Left lung (tissue), 4 donors: ENCODE measurements at regions not wholly inside any gene's neighbourhood (a gene's known extent, or its start where the extent isn't known, plus 50 kb on each side); places are given as distances from the start of the nearest gene placed in this dataset.

Experiments
- ATAC-seq: fragments of 200-7000 bp; cut with Tn5 transposase; one replicate; pipeline ENCODE4 v1.9.1; 2020; ENCODE audit warnings: moderate library complexity
- DNase-seq, 4 donors: peaks; one replicate each; pipeline ENCODE4 v3.0.0-alpha.2; 2013 to 2020
- H3K27ac ChIP-seq, 2 donors: fragments of 200-600 bp; sonication (generic) in 1 of 2; one replicate each; pipeline versions ENCODE4 v1.5.0 to v1.8.0; 2020 to 2021
- H3K27me3 ChIP-seq, 2 donors: fragments of 200-600 bp; sonication (generic) in 1 of 2; one replicate each; pipeline versions ENCODE4 v1.5.0 to v1.8.0; 2020 to 2021
- H3K36me3 ChIP-seq, 2 donors: fragments of 200-600 bp; sonication (generic) in 1 of 2; one replicate each; pipeline versions ENCODE4 v1.5.0 to v1.8.0; 2020 to 2021
- H3K4me1 ChIP-seq, 2 donors: fragments of 200-600 bp; one replicate each; pipeline ENCODE4 v1.8.0; 2021
- H3K4me3 ChIP-seq, 2 donors: fragments of 200-600 bp; sonication (generic) in 1 of 2; one replicate each; pipeline versions ENCODE4 v1.5.0 to v1.8.0; 2020 to 2021; ENCODE audit warnings: mild to moderate bottlenecking in 1 of 2
- H3K9me3 ChIP-seq, 2 donors: fragments of 200-600 bp; sonication (generic) in 1 of 2; one replicate each; pipeline versions ENCODE4 v1.5.0 to v1.8.0; 2020 to 2021
- intact Hi-C, 2 donors: fragments of 100-400 bp; cut with DNase I; formaldehyde crosslinking; loops; one replicate each; pipeline versions ENCODE4 v1.11.2 to v1.14.2; 2022
- TF ChIP-seq, protein P1 (sequence below), 2 donors: fragments of 200-600 bp; sonication (generic) in 1 of 2; IDR thresholded peaks; one replicate each; pipeline versions ENCODE4 v1.5.0 to v1.8.0; 2021; ENCODE audit warnings: antibody characterized with exemption in 2 of 2
- donor health status: DM: no; HTN: yes; CAD: no.
- donor health status: DM: no; HTN: no; CAD: no.

DNA sequence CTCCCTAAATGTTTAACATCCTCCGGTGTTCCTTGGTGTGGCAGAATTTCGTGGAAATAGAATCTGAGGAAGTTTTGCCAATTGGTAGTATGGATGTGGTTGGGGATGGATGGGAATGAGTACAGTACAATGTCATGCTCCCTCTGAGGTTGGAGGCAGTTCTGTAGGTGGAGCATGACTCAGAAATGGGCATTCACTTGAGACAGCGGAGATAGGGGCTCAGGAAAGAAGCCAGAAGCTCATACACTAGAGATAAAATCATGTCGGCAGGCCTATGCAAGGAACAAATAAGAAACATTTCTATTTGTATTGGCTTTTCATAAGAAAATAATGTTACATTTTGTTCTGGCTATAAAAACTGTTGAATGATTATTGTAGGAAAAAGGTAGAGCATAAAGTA is 196.0 kb downstream of the URB2 start:
- no peaks in the 10 kb centered on the region for H3K4me1 ChIP-seq
- intact Hi-C loops, result no loop called here
- ATAC-seq (no peak), DNase-seq (no peak)
- TF ChIP-seq, protein P1, sequence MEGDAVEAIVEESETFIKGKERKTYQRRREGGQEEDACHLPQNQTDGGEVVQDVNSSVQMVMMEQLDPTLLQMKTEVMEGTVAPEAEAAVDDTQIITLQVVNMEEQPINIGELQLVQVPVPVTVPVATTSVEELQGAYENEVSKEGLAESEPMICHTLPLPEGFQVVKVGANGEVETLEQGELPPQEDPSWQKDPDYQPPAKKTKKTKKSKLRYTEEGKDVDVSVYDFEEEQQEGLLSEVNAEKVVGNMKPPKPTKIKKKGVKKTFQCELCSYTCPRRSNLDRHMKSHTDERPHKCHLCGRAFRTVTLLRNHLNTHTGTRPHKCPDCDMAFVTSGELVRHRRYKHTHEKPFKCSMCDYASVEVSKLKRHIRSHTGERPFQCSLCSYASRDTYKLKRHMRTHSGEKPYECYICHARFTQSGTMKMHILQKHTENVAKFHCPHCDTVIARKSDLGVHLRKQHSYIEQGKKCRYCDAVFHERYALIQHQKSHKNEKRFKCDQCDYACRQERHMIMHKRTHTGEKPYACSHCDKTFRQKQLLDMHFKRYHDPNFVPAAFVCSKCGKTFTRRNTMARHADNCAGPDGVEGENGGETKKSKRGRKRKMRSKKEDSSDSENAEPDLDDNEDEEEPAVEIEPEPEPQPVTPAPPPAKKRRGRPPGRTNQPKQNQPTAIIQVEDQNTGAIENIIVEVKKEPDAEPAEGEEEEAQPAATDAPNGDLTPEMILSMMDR (IDR thresholded peaks at IDR 0.05), result no peak
- H3K27me3 ChIP-seq, result peaks cover 0 to 7% of the 10 kb centered on the region in 2 donors
- H3K27ac ChIP-seq, result no peak overlapping the region
- no peaks in the 10 kb centered on the region for H3K9me3 ChIP-seq
- no peaks in the 10 kb centered on the region for H3K36me3 ChIP-seq
- H3K4me3 ChIP-seq, result no peak overlapping the region

DNA sequence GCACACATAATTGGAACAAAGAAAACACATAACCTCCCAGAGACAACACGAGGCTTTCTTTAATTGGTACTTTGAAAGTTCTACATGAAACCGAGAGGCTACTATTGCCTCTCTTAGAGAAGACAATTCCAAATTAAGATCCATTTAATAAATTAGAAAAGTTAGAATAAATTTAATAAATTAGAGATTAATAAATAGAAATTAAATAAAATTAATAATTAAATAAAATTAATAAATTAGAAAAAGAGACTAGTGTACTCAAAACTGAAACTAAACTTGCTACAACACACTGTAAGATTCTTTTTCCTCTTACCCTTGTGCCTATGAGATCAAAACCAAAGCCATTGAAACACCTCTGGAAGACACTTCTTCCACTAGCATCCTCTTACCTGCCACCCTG is 199.0 kb downstream of the URB2 start:
- Histone ChIP-seq H3K27me3 (no peaks in the 10 kb centered on the region), H3K4me1 (no peaks in the 10 kb centered on the region), H3K36me3 (no peaks in the 10 kb centered on the region), H3K9me3 (no peaks in the 10 kb centered on the region), H3K27ac (no peak overlapping the region), H3K4me3 (no peak overlapping the region)
- TF ChIP-seq, protein P1 (IDR thresholded peaks at IDR 0.05), result no peak
- no peak for ATAC-seq
- no peak for DNase-seq
- intact Hi-C loops, result no loop called here

DNA sequence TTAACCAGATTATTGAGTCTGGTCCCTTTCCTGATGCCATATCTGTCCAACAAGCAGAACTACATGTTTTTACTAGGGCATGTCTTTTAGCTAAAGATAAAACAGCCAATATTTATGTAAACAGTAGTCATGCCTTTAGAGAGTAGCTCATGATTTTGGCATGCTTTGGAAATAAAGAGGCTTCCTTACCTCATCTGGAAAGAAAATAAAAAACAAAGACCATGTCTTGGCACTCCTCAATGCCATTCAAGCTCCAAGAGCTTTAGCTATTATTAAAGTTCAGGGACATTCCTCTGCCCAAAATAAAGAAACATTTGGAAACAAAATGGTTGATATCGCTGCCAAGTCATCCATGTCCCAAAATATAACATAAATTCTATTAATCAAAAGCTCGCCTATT is 202.4 kb downstream of the URB2 start:
- intact Hi-C loops, result no loop called here
- H3K36me3 ChIP-seq, result no peaks in the 10 kb centered on the region
- no peak for DNase-seq
- TF ChIP-seq, protein P1 (IDR thresholded peaks at IDR 0.05), result no peak
- H3K27ac ChIP-seq, result no peak overlapping the region
- peaks cover 0 to 4% of the 10 kb centered on the region in 2 donors for H3K27me3 ChIP-seq
- no peaks in the 10 kb centered on the region for H3K4me1 ChIP-seq
- no peak overlapping the region for H3K4me3 ChIP-seq
- no peak for ATAC-seq
- H3K9me3 ChIP-seq, result no peaks in the 10 kb centered on the region

DNA sequence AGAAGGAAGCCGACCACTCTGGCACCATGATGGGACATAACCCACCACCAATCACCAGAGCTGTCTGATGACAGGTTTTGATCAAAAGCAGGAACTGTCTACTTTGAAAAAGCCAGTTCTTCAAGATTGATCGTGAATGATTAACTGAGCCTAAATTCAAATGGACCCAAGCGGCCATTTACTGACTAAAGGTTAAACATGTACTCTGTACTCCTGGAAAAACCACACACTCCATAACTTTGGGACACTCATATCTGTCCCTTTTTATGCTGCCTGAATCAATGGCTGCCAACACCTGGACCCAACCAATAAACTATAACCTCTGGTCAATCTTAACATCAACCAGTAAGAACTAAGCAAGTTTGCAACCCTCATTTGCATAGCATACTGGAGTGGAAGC is 206.6 kb downstream of the URB2 start:
- no peak for DNase-seq
- no peak overlapping the region for H3K27ac ChIP-seq
- ATAC-seq, result no peak
- TF ChIP-seq, protein P1 (IDR thresholded peaks at IDR 0.05), result no peak
- no peaks in the 10 kb centered on the region for H3K4me1 ChIP-seq
- intact Hi-C loops, result no loop called here
- no peaks in the 10 kb centered on the region for H3K36me3 ChIP-seq
- H3K9me3 ChIP-seq, result no peaks in the 10 kb centered on the region
- peaks cover 0 to 25% of the 10 kb centered on the region in 2 donors for H3K27me3 ChIP-seq
- no peak overlapping the region for H3K4me3 ChIP-seq

DNA sequence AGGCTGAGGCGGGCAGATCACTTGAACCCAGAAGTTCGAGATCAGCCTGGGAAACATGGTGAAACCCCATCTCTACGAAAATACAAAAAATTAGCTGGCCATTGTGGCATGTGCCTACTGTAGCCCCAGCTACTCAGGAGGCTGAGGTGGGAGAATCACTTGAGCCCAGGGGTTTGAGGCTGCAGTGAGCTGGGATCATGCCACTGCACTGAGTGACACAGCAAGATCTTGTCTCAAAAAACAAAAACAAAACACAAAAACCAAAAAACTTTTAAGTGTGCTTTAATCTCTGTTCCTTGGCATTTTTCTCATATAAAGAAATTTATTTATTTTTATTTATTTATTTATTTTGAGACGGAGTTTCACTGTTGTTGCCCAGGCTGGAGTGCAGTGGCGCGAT is 208.2 kb downstream of the URB2 start:
- TF ChIP-seq, protein P1 (IDR thresholded peaks at IDR 0.05), result no peak
- no peaks in the 10 kb centered on the region for H3K4me1 ChIP-seq
- no peak for ATAC-seq
- intact Hi-C loops, result no loop called here
- H3K4me3 ChIP-seq, result no peak overlapping the region
- no peak overlapping the region for H3K27ac ChIP-seq
- peaks cover 0 to 25% of the 10 kb centered on the region in 2 donors for H3K27me3 ChIP-seq
- H3K9me3 ChIP-seq, result no peaks in the 10 kb centered on the region
- no peaks in the 10 kb centered on the region for H3K36me3 ChIP-seq
- DNase-seq, result no peak
